Endothelial cell of umbilical vein (primary cell): ENCODE measurements at regions not wholly inside any gene's neighbourhood (a gene's known extent, or its start where the extent isn't known, plus 50 kb on each side); places are given as distances from the start of the nearest gene placed in this dataset.

Source experiments
- BruUV-seq: library from RNA; stranded (reverse); fragments of 400-500 nt; replicated peaks from 2 replicates; lab custom pipeline; 2021; lab: Mats Ljungman, UMichigan
- CTCF ChIA-PET: fragments of 300-600, 350-600 bp; sonication (Branson Sonifier 250); formaldehyde crosslinking; loops from one replicate; lab custom pipeline; 2021; ENCODE audit warnings: antibody characterized with exemption, inconsistent platforms; lab: Charles Lee
- POLR2A ChIA-PET: fragments of 300-600, 350-600 bp; sonication (Branson Sonifier 250); formaldehyde crosslinking; loops from one replicate; lab custom pipeline; 2021; ENCODE audit warnings: antibody characterized with exemption, inconsistent platforms; lab: Charles Lee
- DNase-seq: peaks from one replicate; pipeline ENCODE4 v3.0.0-alpha.2; 2011; ENCODE audit warnings: low read depth, low spot score
- FAIRE-seq: peaks from 2 replicates; lab custom pipeline; 2011; peaks lifted over from hg19 to GRCh38; lab: Jason Lieb, UNC
- H2AFZ ChIP-seq: 2 replicates; pipeline ENCODE4 v1.6.0; 2012; ENCODE audit warnings: low read depth, low read length, control low read depth, inconsistent platforms
- H3K27ac ChIP-seq: 2 replicates; pipeline ENCODE4 v1.5.1; 2011; ENCODE audit warnings: low read depth, mild to moderate bottlenecking, control low read depth, low read length, moderate library complexity; ENCODE audit not compliant: insufficient read depth
- H3K27me3 ChIP-seq, 2 experiments: 2 replicates each; pipeline versions ENCODE4 v1.6.0 to v1.6.1; 2011; ENCODE audit warnings: low read length in 2 of 2, mixed read lengths in 1 of 2; ENCODE audit not compliant: control insufficient read depth in 2 of 2, insufficient read depth in 2 of 2
- H3K36me3 ChIP-seq, 2 experiments: 2 replicates in 1 of 2; 3 replicates in 1 of 2; pipeline ENCODE4 v1.5.1; 2011; ENCODE audit warnings: low read length in 2 of 2, mild to moderate bottlenecking in 1 of 2, moderate library complexity in 1 of 2; ENCODE audit not compliant: control insufficient read depth in 2 of 2, insufficient read depth in 2 of 2; ENCODE audit errors: extremely low read depth in 1 of 2
- H3K4me1 ChIP-seq: 3 replicates; pipeline ENCODE4 v1.5.1; 2011; ENCODE audit warnings: mild to moderate bottlenecking, low read length; ENCODE audit not compliant: control insufficient read depth, insufficient read depth; ENCODE audit errors: extremely low read depth
- H3K4me2 ChIP-seq: 2 replicates; pipeline ENCODE4 v1.6.1; 2011; ENCODE audit warnings: low read length, control low read depth, mixed read lengths; ENCODE audit not compliant: insufficient read depth
- H3K4me3 ChIP-seq, 3 experiments: fragments of 200-600 bp in 1 of 3; sonication (generic), shearing (Covaris generic) in 1 of 3; replicated peaks in 1 of 3; 2 replicates each; pipeline ENCODE4 v1.5.1; 2011 to 2016; ENCODE audit warnings: control low read depth in 3 of 3, low read length in 3 of 3, mild to moderate bottlenecking in 2 of 3, inconsistent platforms in 1 of 3, low read depth in 1 of 3, moderate library complexity in 1 of 3; ENCODE audit not compliant: insufficient read depth in 1 of 3
- H3K79me2 ChIP-seq: 2 replicates; pipeline ENCODE4 v1.6.0; 2012; ENCODE audit warnings: low read length, inconsistent platforms; ENCODE audit not compliant: control insufficient read depth, insufficient read depth
- H3K9ac ChIP-seq: replicated peaks from 2 replicates; pipeline ENCODE3; 2011; ENCODE audit warnings: low read length, control low read depth; ENCODE audit not compliant: insufficient read depth; ENCODE audit errors: extremely low read depth
- H3K9me1 ChIP-seq: replicated peaks from 3 replicates; pipeline ENCODE4 v1.6.0; 2011; ENCODE audit warnings: mild to moderate bottlenecking, low read length; ENCODE audit not compliant: control insufficient read depth, insufficient read depth; ENCODE audit errors: extremely low read depth
- H3K9me3 ChIP-seq: replicated peaks from 2 replicates; pipeline ENCODE4 v1.5.1; 2012; ENCODE audit warnings: low read length, inconsistent platforms; ENCODE audit not compliant: control insufficient read depth, insufficient read depth
- H4K20me1 ChIP-seq: replicated peaks from 2 replicates; pipeline ENCODE3; 2011; ENCODE audit warnings: mild to moderate bottlenecking, low read length; ENCODE audit not compliant: control insufficient read depth, insufficient read depth; ENCODE audit errors: extremely low read depth
- CTCF ChIP-seq, 2 donors: IDR thresholded peaks; 1 replicate in 1 of 2; 2 replicates in 1 of 2; pipeline ENCODE4 v1.5.1; 2011; ENCODE audit warnings: low read length in 2 of 2, mild to moderate bottlenecking in 2 of 2, moderate library complexity in 2 of 2, control low read depth in 1 of 2, inconsistent platforms in 1 of 2, low read depth in 1 of 2; ENCODE audit not compliant: insufficient read depth in 1 of 2; ENCODE audit errors: extremely low read depth in 1 of 2
- EZH2 ChIP-seq: IDR thresholded peaks from 2 replicates; pipeline ENCODE4 v1.6.1; 2012; ENCODE audit warnings: borderline replicate concordance, low read depth, mild to moderate bottlenecking, moderate library complexity, low read length, inconsistent platforms; ENCODE audit not compliant: severe bottlenecking
- FOS ChIP-seq: IDR thresholded peaks from 2 replicates; pipeline ENCODE4 v1.6.1; 2011; ENCODE audit warnings: mild to moderate bottlenecking, low read length, moderate library complexity, borderline replicate concordance; ENCODE audit not compliant: insufficient read depth
- GATA2 ChIP-seq: IDR thresholded peaks from 2 replicates; pipeline ENCODE4 v1.7.0; 2011; ENCODE audit warnings: low read depth, mild to moderate bottlenecking, moderate library complexity, mixed read lengths, low read length; ENCODE audit not compliant: insufficient read length, insufficient read depth
- JUN ChIP-seq: IDR thresholded peaks from 2 replicates; pipeline ENCODE4 v1.6.1; 2011; ENCODE audit warnings: borderline replicate concordance, low read depth; ENCODE audit not compliant: insufficient read length, insufficient read depth
- MYC ChIP-seq: IDR thresholded peaks from one replicate; pipeline ENCODE4 v1.6.1; 2011; ENCODE audit warnings: mild to moderate bottlenecking, low read depth, low read length
- POLR2A ChIP-seq: IDR thresholded peaks from 2 replicates; pipeline ENCODE4 v1.6.1; 2012; ENCODE audit warnings: low read depth, mild to moderate bottlenecking, control low read depth, low read length
- POLR2AphosphoS5 ChIP-seq: IDR thresholded peaks from 2 replicates; pipeline ENCODE4 v1.6.1; 2012; ENCODE audit warnings: low read depth, mild to moderate bottlenecking, control low read depth, low read length, moderate library complexity; ENCODE audit not compliant: insufficient read depth
- dilution Hi-C: fragments of 300-500 bp; cut with MboI; formaldehyde crosslinking; loops from one replicate; pipeline ENCODE4 v1.15.0; 2019; ENCODE audit warnings: low sequenced_read_pairs; ENCODE audit not compliant: extremely low pct_ligation_motif_present
- intact Hi-C: fragments of 100-400 bp; cut with micrococcal nuclease; formaldehyde crosslinking; loops from one replicate; pipeline ENCODE4 v1.10.0; 2022
- TF ChIP-seq, protein P1 (sequence below): IDR thresholded peaks from 2 replicates; pipeline ENCODE4 v1.6.1; 2011; ENCODE audit not compliant: insufficient read depth, insufficient read length

DNA sequence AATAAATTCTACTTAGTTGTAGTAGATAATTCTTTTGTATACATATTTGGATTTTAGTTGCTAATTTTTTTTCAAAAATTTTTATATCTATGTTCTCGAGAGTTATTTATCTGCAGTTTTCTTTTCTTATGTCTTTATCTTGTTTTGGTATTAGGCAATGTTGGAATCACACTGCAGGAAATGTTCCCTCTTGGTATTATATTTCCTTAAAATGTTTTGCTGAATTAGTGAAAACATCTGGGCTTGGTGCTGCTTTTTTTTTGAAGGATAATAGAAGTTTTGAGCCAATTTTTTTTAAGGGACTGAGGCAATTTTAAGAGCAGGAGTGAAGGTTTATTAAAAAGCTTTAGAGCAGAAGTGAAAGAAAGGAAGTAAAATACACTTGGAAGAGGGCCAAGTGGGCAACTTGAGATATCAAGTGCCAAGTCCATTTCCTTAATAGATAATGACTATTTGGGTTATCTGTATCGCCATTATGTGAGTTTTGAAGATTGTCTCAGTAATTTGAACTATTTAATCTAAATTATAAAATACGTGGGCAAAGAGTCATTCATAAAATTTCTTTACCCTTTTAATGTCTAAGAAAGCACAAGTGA, 1390.1 kb upstream of the CDH8 start:
- POLR2A ChIA-PET = no interaction called here
- H3K9ac ChIP-seq = no peak overlapping the region
- peaks cover 5% of the 10 kb centered on the region for H3K4me1 ChIP-seq
- DNase-seq = peak; percentile 6
- CTCF ChIA-PET = no interaction called here
- no peaks in the 10 kb centered on the region for H3K79me2 ChIP-seq
- H3K4me3 ChIP-seq = no peak overlapping the region
- H3K9me3 ChIP-seq = no peaks in the 10 kb centered on the region
- no TSS peak for BruUV-seq
- H3K27ac ChIP-seq = no peak overlapping the region
- H3K36me3 ChIP-seq = no peaks in the 10 kb centered on the region
- TF ChIP-seq, protein P1, sequence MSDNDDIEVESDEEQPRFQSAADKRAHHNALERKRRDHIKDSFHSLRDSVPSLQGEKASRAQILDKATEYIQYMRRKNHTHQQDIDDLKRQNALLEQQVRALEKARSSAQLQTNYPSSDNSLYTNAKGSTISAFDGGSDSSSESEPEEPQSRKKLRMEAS = no peak
- TF ChIP-seq POLR2A (no peak), MYC (no peak), GATA2 (no peak), POLR2AphosphoS5 (no peak), FOS (no peak), EZH2 (no peak), CTCF (IDR thresholded peaks at IDR 0.05; ENCODE audit: extremely low read depth in 1 of 2, insufficient read depth in 1 of 2, low read depth in 1 of 2, low read length in 2 of 2) (no peak), JUN (no peak)
- FAIRE-seq = no peak
- H3K4me2 ChIP-seq = no peak overlapping the region
- H3K27me3 ChIP-seq = no peaks in the 10 kb centered on the region
- intact Hi-C loops = no loop called here
- H2AFZ ChIP-seq = no peak overlapping the region
- dilution Hi-C loops = no loop called here
- H4K20me1 ChIP-seq = no peaks in the 10 kb centered on the region
- H3K9me1 ChIP-seq = no peaks in the 10 kb centered on the region
